ENCODE measurements at regions not wholly inside any gene's neighbourhood (a gene's known extent, or its start where the extent isn't known, plus 50 kb on each side); places are given as distances from the start of the nearest gene placed in this dataset.

- Mint-ChIP-seq H3K4me1 (no peaks in the 10 kb centered on the region), H3K36me3 (ENCODE audit: insufficient read depth in 1 of 3, low read depth in 3 of 3) (peaks cover 5 to 18% (median 18%) of the 10 kb centered on the region in 3 experiments; a peak in 6 of 7 replicates), H3K27me3 (ENCODE audit: low read depth) (no peaks in the 10 kb centered on the region; the same call in none of the 2 replicates), H3K27ac (no peak overlapping the region), H3K4me3 (no peak overlapping the region), H3K9me3 (peaks cover 72 to 78% of the 10 kb centered on the region in 2 experiments)
- no peak overlapping the region for H2AK5ac ChIP-seq (ENCODE audit: insufficient read length, low read length)
- no peaks in the 10 kb centered on the region for H3K79me2 ChIP-seq (ENCODE audit: insufficient read depth, low read length)
- no peak overlapping the region for H4K8ac ChIP-seq (replicated peaks; ENCODE audit: insufficient read length, low read depth, low read length)
- H4K20me1 ChIP-seq (ENCODE audit: control insufficient read depth, insufficient read depth, insufficient read length), result no peaks in the 10 kb centered on the region
- WGBS (ENCODE audit: extremely low coverage, insufficient read length, low lambda C conversion rate), result no CpG with 5 or more reads among the region's 29 CpGs
- H3K14ac ChIP-seq (ENCODE audit: insufficient read depth, low read length), result no peak overlapping the region
- no peak for DNase-seq
- no peak overlapping the region for H2BK15ac ChIP-seq (ENCODE audit: low read depth, low read length)
- no peaks in the 10 kb centered on the region for H3K23me2 ChIP-seq (ENCODE audit: insufficient read length, low read depth, low read length, poor library complexity, severe bottlenecking)
- no peak overlapping the region for H3K23ac ChIP-seq (ENCODE audit: insufficient read length, low read depth, low read length)
- no peak overlapping the region for H3T11ph ChIP-seq (ENCODE audit: low read length)
- no peak overlapping the region for H2BK120ac ChIP-seq (ENCODE audit: low read depth, low read length, poor library complexity, severe bottlenecking)
- H2BK5ac ChIP-seq (ENCODE audit: insufficient read length, low read length), result no peak overlapping the region
- H4K5ac ChIP-seq (ENCODE audit: insufficient read length, low read depth, low read length), result no peak overlapping the region
- H3K18ac ChIP-seq (ENCODE audit: insufficient read length, low read depth, low read length), result no peak overlapping the region
- H4K91ac ChIP-seq (ENCODE audit: insufficient read length, low read depth, low read length), result no peak overlapping the region
- no peaks in the 10 kb centered on the region for H3K27me3 ChIP-seq (ENCODE audit: insufficient read depth, low read length)
- H2BK20ac ChIP-seq (ENCODE audit: low read depth, low read length, poor library complexity, severe bottlenecking), result no peak overlapping the region
- H3K79me1 ChIP-seq (ENCODE audit: insufficient read depth, low read depth, low read length, poor library complexity, severe bottlenecking), result no peaks in the 10 kb centered on the region
- H2BK12ac ChIP-seq (ENCODE audit: insufficient read length, low read depth, low read length), result no peak overlapping the region
- H3K56ac ChIP-seq (ENCODE audit: insufficient read length, low read depth, low read length), result no peak overlapping the region
- no peak overlapping the region for H2AFZ ChIP-seq (ENCODE audit: low read length)
- H3K27ac ChIP-seq (ENCODE audit: insufficient read length, low read depth, low read length), result no peak overlapping the region
- no peak overlapping the region for H3K4ac ChIP-seq (ENCODE audit: low read depth, low read length)
- no peak for TF ChIP-seq CTCF (conservative IDR thresholded peaks at IDR 0.05)
- no peak overlapping the region for H3K4me2 ChIP-seq (ENCODE audit: insufficient read depth, insufficient read length, low read length)
- no peaks in the 10 kb centered on the region for H3K4me1 ChIP-seq (ENCODE audit: insufficient read depth, low read length)
- peaks cover 80% of the 10 kb centered on the region for H3K9me3 ChIP-seq (ENCODE audit: control insufficient read depth, low read depth, low read length)
- no peak overlapping the region for H3K9ac ChIP-seq (ENCODE audit: extremely low read depth, insufficient read length, low read length)
Measured at GRCh38 chr16:35173295-35173694, 1713.9 kb downstream of the TP53TG3F start.

Measured in H9 (cell line).